Ishikawa (cell line): ENCODE measurements at regions not wholly inside any gene's neighbourhood (a gene's known extent, or its start where the extent isn't known, plus 50 kb on each side); places are given as distances from the start of the nearest gene placed in this dataset.

ENCODE experiments used
- CEBPB ChIP-seq: IDR thresholded peaks from 2 replicates; pipeline ENCODE4 v1.6.1; 2012
- EP300 ChIP-seq: IDR thresholded peaks from 2 replicates; pipeline ENCODE4 v1.6.1; 2012; ENCODE audit warnings: borderline replicate concordance
- TEAD4 ChIP-seq: IDR thresholded peaks from 2 replicates; pipeline ENCODE4 v1.6.1; 2012
- YY1 ChIP-seq: IDR thresholded peaks from 2 replicates; pipeline ENCODE4 v1.6.1; 2012; ENCODE audit warnings: low read depth
- TF ChIP-seq, protein P1 (sequence below): IDR thresholded peaks from 2 replicates; pipeline ENCODE4 v1.6.1; 2012

DNA sequence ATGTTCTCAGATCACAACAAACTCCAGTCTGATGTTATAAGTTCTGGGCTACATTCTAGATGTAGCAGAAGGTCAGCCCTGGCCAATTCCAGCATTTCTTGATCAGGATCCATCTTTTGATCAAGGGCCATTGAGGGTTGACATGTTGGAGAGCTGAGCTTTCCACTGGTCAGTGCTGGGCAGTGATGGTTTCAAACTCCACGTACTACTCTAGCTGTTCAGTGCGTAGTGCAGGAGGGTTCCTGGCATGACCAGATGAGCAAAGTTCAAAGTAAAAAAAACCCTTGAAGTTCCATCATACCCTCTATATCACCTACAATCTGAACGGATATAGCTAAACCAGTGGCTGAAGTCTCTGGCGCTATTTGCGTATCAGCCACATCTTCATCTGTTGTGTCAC is 210.4 kb upstream of the OSR1 start:
- TF ChIP-seq YY1 (no peak), EP300 (no peak), CEBPB (no peak), TEAD4 (no peak)
- TF ChIP-seq, protein P1, sequence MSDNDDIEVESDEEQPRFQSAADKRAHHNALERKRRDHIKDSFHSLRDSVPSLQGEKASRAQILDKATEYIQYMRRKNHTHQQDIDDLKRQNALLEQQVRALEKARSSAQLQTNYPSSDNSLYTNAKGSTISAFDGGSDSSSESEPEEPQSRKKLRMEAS: no peak
